ENCODE measurements at regions not wholly inside any gene's neighbourhood (a gene's known extent, or its start where the extent isn't known, plus 50 kb on each side); places are given as distances from the start of the nearest gene placed in this dataset.

GRCh38 chr17:72414032-72414396 lies 293.2 kb downstream of the SOX9 start:
- peaks cover 6 to 8% of the 10 kb centered on the region in 2 donors for H3K9me3 Mint-ChIP-seq
- no peak overlapping the region for H3K27ac Mint-ChIP-seq
- Histone ChIP-seq H3K27ac (ENCODE audit: low read length) (no peak overlapping the region), H3K9me3 (ENCODE audit: control insufficient read depth, insufficient read depth, low read length) (no peaks in the 10 kb centered on the region), H3K4me3 (ENCODE audit: low read length) (no peak overlapping the region), H3K36me3 (ENCODE audit: control insufficient read depth, insufficient read depth, low read length) (no peaks in the 10 kb centered on the region), H3K4me1 (ENCODE audit: control insufficient read depth, insufficient read depth, low read length) (no peaks in the 10 kb centered on the region), H3K27me3 (ENCODE audit: control insufficient read depth, insufficient read depth, low read length) (no peaks in the 10 kb centered on the region)
- H3K27me3 Mint-ChIP-seq (ENCODE audit: low read depth in 2 of 2): no peaks in the 10 kb centered on the region
- 90% methylated on average over 4 of the region's 5 CpGs for WGBS (ENCODE audit: insufficient coverage)
- no peak overlapping the region for H3K4me3 Mint-ChIP-seq
- intact Hi-C loops (cut with micrococcal nuclease): no loop called here
- H3K4me1 Mint-ChIP-seq: no peaks in the 10 kb centered on the region
- DNase-seq (no peak), ATAC-seq (no peak)
- H3K36me3 Mint-ChIP-seq: no peaks in the 10 kb centered on the region
- no peak for TF ChIP-seq CTCF (IDR thresholded peaks at IDR 0.05)

- no peaks in the 10 kb centered on the region for H3K27me3 Mint-ChIP-seq (ENCODE audit: low read depth in 2 of 2)
- Histone ChIP-seq H3K27ac (ENCODE audit: low read length) (no peak overlapping the region), H3K4me3 (ENCODE audit: low read length) (no peak overlapping the region), H3K36me3 (ENCODE audit: control insufficient read depth, insufficient read depth, low read length) (no peaks in the 10 kb centered on the region), H3K4me1 (ENCODE audit: control insufficient read depth, insufficient read depth, low read length) (no peaks in the 10 kb centered on the region), H3K9me3 (ENCODE audit: control insufficient read depth, insufficient read depth, low read length) (no peaks in the 10 kb centered on the region), H3K27me3 (ENCODE audit: control insufficient read depth, insufficient read depth, low read length) (no peaks in the 10 kb centered on the region)
- H3K36me3 Mint-ChIP-seq: no peaks in the 10 kb centered on the region
- no peaks in the 10 kb centered on the region for H3K4me1 Mint-ChIP-seq
- no peak for TF ChIP-seq CTCF (IDR thresholded peaks at IDR 0.05)
- peaks cover 6 to 8% of the 10 kb centered on the region in 2 donors for H3K9me3 Mint-ChIP-seq
- 81% methylated on average over 9 of the region's 9 CpGs for WGBS (ENCODE audit: insufficient coverage)
- DNase-seq (no peak), ATAC-seq (no peak)
- no peak overlapping the region for H3K27ac Mint-ChIP-seq
- intact Hi-C loops (cut with micrococcal nuclease): no loop called here
- no peak overlapping the region for H3K4me3 Mint-ChIP-seq
Observed at GRCh38 chr17:72414967-72415853, 294.4 kb downstream of the SOX9 start.

- Histone ChIP-seq H3K4me1 (ENCODE audit: control insufficient read depth, insufficient read depth, low read length) (no peaks in the 10 kb centered on the region), H3K4me3 (ENCODE audit: low read length) (no peak overlapping the region), H3K27ac (ENCODE audit: low read length) (no peak overlapping the region), H3K36me3 (ENCODE audit: control insufficient read depth, insufficient read depth, low read length) (no peaks in the 10 kb centered on the region), H3K27me3 (ENCODE audit: control insufficient read depth, insufficient read depth, low read length) (no peaks in the 10 kb centered on the region), H3K9me3 (ENCODE audit: control insufficient read depth, insufficient read depth, low read length) (no peaks in the 10 kb centered on the region)
- WGBS (ENCODE audit: insufficient coverage): 71% methylated on average over 2 of the region's 6 CpGs
- no peaks in the 10 kb centered on the region for H3K36me3 Mint-ChIP-seq
- H3K27me3 Mint-ChIP-seq (ENCODE audit: low read depth in 2 of 2): no peaks in the 10 kb centered on the region
- H3K4me3 Mint-ChIP-seq: no peak overlapping the region
- DNase-seq (no peak), ATAC-seq (no peak)
- H3K9me3 Mint-ChIP-seq: peaks cover 6 to 8% of the 10 kb centered on the region in 2 donors
- H3K4me1 Mint-ChIP-seq: no peaks in the 10 kb centered on the region
- no peak overlapping the region for H3K27ac Mint-ChIP-seq
- intact Hi-C loops (cut with micrococcal nuclease): no loop called here
- no peak for TF ChIP-seq CTCF (IDR thresholded peaks at IDR 0.05)
Observed at GRCh38 chr17:72416054-72416675, 295.3 kb downstream of the SOX9 start.

Measured in natural killer cell (primary cell).